GM12864 (cell line): ENCODE measurements at regions not wholly inside any gene's neighbourhood (a gene's known extent, or its start where the extent isn't known, plus 50 kb on each side); places are given as distances from the start of the nearest gene placed in this dataset.

ENCODE experiments used
- DNase-seq: peaks from one replicate; pipeline ENCODE4 v3.0.0-alpha.2; 2011; ENCODE audit warnings: low read depth
- H3K4me3 ChIP-seq: 2 replicates; pipeline ENCODE4 v1.5.1; 2011; ENCODE audit warnings: mild to moderate bottlenecking, low read depth, low read length, control low read depth
- CTCF ChIP-seq: IDR thresholded peaks from 2 replicates; pipeline ENCODE4 v1.5.1; 2011; ENCODE audit warnings: low read depth, mild to moderate bottlenecking, moderate library complexity, low read length, control low read depth, inconsistent platforms; ENCODE audit errors: missing control alignments

GRCh38 chr18:39786477-39786876, 2168.6 kb upstream of the PIK3C3 start:
- H3K4me3 ChIP-seq: no peak overlapping the region
- no peak for DNase-seq
- TF ChIP-seq CTCF: no peak

GRCh38 chr18:39784541-39784940, 2170.5 kb upstream of the PIK3C3 start:
- DNase-seq: no peak
- TF ChIP-seq CTCF: no peak
- H3K4me3 ChIP-seq: no peak overlapping the region

GRCh38 chr18:39781565-39781964, 2173.5 kb upstream of the PIK3C3 start:
- no peak for DNase-seq
- no peak for TF ChIP-seq CTCF
- H3K4me3 ChIP-seq: no peak overlapping the region

GRCh38 chr18:39780774-39781173, 2174.3 kb upstream of the PIK3C3 start:
- H3K4me3 ChIP-seq: no peak overlapping the region
- DNase-seq: no peak
- TF ChIP-seq CTCF: no peak

GRCh38 chr18:39779926-39780325, 2175.1 kb upstream of the PIK3C3 start:
- TF ChIP-seq CTCF: no peak

GRCh38 chr18:39776766-39777165, 2178.3 kb upstream of the PIK3C3 start:
- no peak for TF ChIP-seq CTCF
- no peak overlapping the region for H3K4me3 ChIP-seq
- DNase-seq: no peak

More at GRCh38 chr18:39779926-39780325, 2175.1 kb upstream of the PIK3C3 start:
- no peak for DNase-seq
- no peak overlapping the region for H3K4me3 ChIP-seq

- H3K4me3 ChIP-seq: no peak overlapping the region
- DNase-seq: no peak
- TF ChIP-seq CTCF: no peak
These were observed 2180.0 kb upstream of the PIK3C3 start for GRCh38 chr18:39774957-39775598.
